Activated naive CD8-positive, alpha-beta T cell treated with anti-CD3 and anti-CD28 coated beads, Interleukin-2, amount 50 U/mL, for 24 hours (primary cell): ENCODE measurements at regions not wholly inside any gene's neighbourhood (a gene's known extent, or its start where the extent isn't known, plus 50 kb on each side); places are given as distances from the start of the nearest gene placed in this dataset.
A peak's percentile ranks its signal among the peaks of the same experiment; 100 is the strongest.
"Not testable (repeated sequence)": the region's sequence is repeated elsewhere in the genome, so short reads cannot be mapped to it uniquely, and the experiment has no call there.

Source experiments
- ATAC-seq: fragments of 150-1000 bp; cut with Tn5 transposase; one replicate; pipeline ENCODE4 v1.10.0; 2021
- DNase-seq: peaks from one replicate; pipeline ENCODE4 v3.0.0; 2021
- H3K27ac Mint-ChIP-seq: one replicate; pipeline ENCODE4 v1.8.0; 2021; ENCODE audit warnings: mild to moderate bottlenecking, mixed read lengths
- H3K27me3 Mint-ChIP-seq: one replicate; pipeline ENCODE4 v1.8.0; 2021; ENCODE audit warnings: mixed read lengths
- H3K36me3 Mint-ChIP-seq: one replicate; pipeline ENCODE4 v1.8.0; 2021; ENCODE audit warnings: low read depth, mixed read lengths
- H3K4me1 Mint-ChIP-seq: one replicate; pipeline ENCODE4 v1.8.0; 2021; ENCODE audit warnings: mixed read lengths
- H3K4me3 Mint-ChIP-seq: one replicate; pipeline ENCODE4 v1.8.0; 2021; ENCODE audit warnings: mild to moderate bottlenecking, moderate library complexity, mixed read lengths
- H3K9me3 Mint-ChIP-seq: one replicate; pipeline ENCODE4 v1.8.0; 2021; ENCODE audit warnings: mixed read lengths

GRCh38 chr16:34054137-34054536, 594.7 kb downstream of the TP53TG3F start:
- peaks cover 26% of the 10 kb centered on the region for H3K9me3 Mint-ChIP-seq
- ATAC-seq (no peak), DNase-seq (no peak)
- H3K27me3 Mint-ChIP-seq: no peaks in the 10 kb centered on the region
- peak overlapping the region; percentile 6 for H3K27ac Mint-ChIP-seq
- no peak overlapping the region for H3K4me3 Mint-ChIP-seq
- H3K36me3 Mint-ChIP-seq: peaks cover 7% of the 10 kb centered on the region
- no peaks in the 10 kb centered on the region for H3K4me1 Mint-ChIP-seq

GRCh38 chr16:34054969-34055368, 595.6 kb downstream of the TP53TG3F start:
- ATAC-seq: no peak
- no peaks in the 10 kb centered on the region for H3K27me3 Mint-ChIP-seq
- peaks cover 7% of the 10 kb centered on the region for H3K36me3 Mint-ChIP-seq
- DNase-seq: no peak
- H3K4me1 Mint-ChIP-seq: no peaks in the 10 kb centered on the region
- no peak overlapping the region for H3K27ac Mint-ChIP-seq
- H3K4me3 Mint-ChIP-seq: no peak overlapping the region
- H3K9me3 Mint-ChIP-seq: peaks cover 26% of the 10 kb centered on the region

GRCh38 chr16:34062620-34063253, 603.3 kb downstream of the TP53TG3F start:
- DNase-seq, H3K27me3 Mint-ChIP-seq, H3K4me3 Mint-ChIP-seq, H3K4me1 Mint-ChIP-seq, H3K27ac Mint-ChIP-seq: not testable (repeated sequence)
- Mint-ChIP-seq H3K9me3 (peaks cover 46% of the 10 kb centered on the region), H3K36me3 (peaks cover 32% of the 10 kb centered on the region)
- peak; percentile 43 for ATAC-seq

- not testable (repeated sequence) for H3K27ac Mint-ChIP-seq, H3K4me1 Mint-ChIP-seq, H3K4me3 Mint-ChIP-seq, H3K27me3 Mint-ChIP-seq, DNase-seq
- H3K9me3 Mint-ChIP-seq: peaks cover 50% of the 10 kb centered on the region
- peaks cover 33% of the 10 kb centered on the region for H3K36me3 Mint-ChIP-seq
- ATAC-seq: peak; percentile 57
These were observed 604.2 kb downstream of the TP53TG3F start for GRCh38 chr16:34063498-34064157.

GRCh38 chr16:34064602-34065001, 605.2 kb downstream of the TP53TG3F start:
- Mint-ChIP-seq H3K9me3 (peaks cover 54% of the 10 kb centered on the region), H3K36me3 (peaks cover 35% of the 10 kb centered on the region)
- H3K4me1 Mint-ChIP-seq, H3K4me3 Mint-ChIP-seq, H3K27me3 Mint-ChIP-seq, H3K27ac Mint-ChIP-seq, DNase-seq: not testable (repeated sequence)
- ATAC-seq: peak; percentile 24

GRCh38 chr16:34069731-34070130, 610.3 kb downstream of the TP53TG3F start:
- H3K27me3 Mint-ChIP-seq, H3K27ac Mint-ChIP-seq, H3K4me1 Mint-ChIP-seq, ATAC-seq, DNase-seq, H3K4me3 Mint-ChIP-seq: not testable (repeated sequence)
- Mint-ChIP-seq H3K36me3 (peaks cover 25% of the 10 kb centered on the region), H3K9me3 (peaks cover 30% of the 10 kb centered on the region)

GRCh38 chr16:34078691-34079090, 619.3 kb downstream of the TP53TG3F start:
- no peak for ATAC-seq
- no peak overlapping the region for H3K4me3 Mint-ChIP-seq

GRCh38 chr16:34085038-34085437, 625.6 kb downstream of the TP53TG3F start:
- not testable (repeated sequence) for ATAC-seq, H3K4me1 Mint-ChIP-seq, H3K27ac Mint-ChIP-seq, DNase-seq, H3K27me3 Mint-ChIP-seq, H3K4me3 Mint-ChIP-seq
- H3K9me3 Mint-ChIP-seq: peaks cover 71% of the 10 kb centered on the region
- H3K36me3 Mint-ChIP-seq: peaks cover 44% of the 10 kb centered on the region

More at GRCh38 chr16:34078691-34079090, 619.3 kb downstream of the TP53TG3F start:
- no peaks in the 10 kb centered on the region for H3K4me1 Mint-ChIP-seq
- H3K27me3 Mint-ChIP-seq: no peaks in the 10 kb centered on the region
- peaks cover 40% of the 10 kb centered on the region for H3K36me3 Mint-ChIP-seq
- no peak for DNase-seq
- H3K9me3 Mint-ChIP-seq: peaks cover 57% of the 10 kb centered on the region
- H3K27ac Mint-ChIP-seq: no peak overlapping the region

- Mint-ChIP-seq H3K36me3 (peaks cover 59% of the 10 kb centered on the region), H3K9me3 (peaks cover 78% of the 10 kb centered on the region)
- not testable (repeated sequence) for DNase-seq, H3K27ac Mint-ChIP-seq, H3K27me3 Mint-ChIP-seq, ATAC-seq, H3K4me1 Mint-ChIP-seq, H3K4me3 Mint-ChIP-seq
These were observed 635.6 kb downstream of the TP53TG3F start for GRCh38 chr16:34095006-34095405.

GRCh38 chr16:34096911-34097310, 637.5 kb downstream of the TP53TG3F start:
- not testable (repeated sequence) for H3K4me1 Mint-ChIP-seq, H3K27me3 Mint-ChIP-seq, H3K27ac Mint-ChIP-seq, ATAC-seq, H3K4me3 Mint-ChIP-seq, DNase-seq
- Mint-ChIP-seq H3K36me3 (peaks cover 50% of the 10 kb centered on the region), H3K9me3 (peaks cover 67% of the 10 kb centered on the region)

- peaks cover 63% of the 10 kb centered on the region for H3K9me3 Mint-ChIP-seq
- not testable (repeated sequence) for ATAC-seq, H3K27ac Mint-ChIP-seq, H3K4me3 Mint-ChIP-seq, H3K4me1 Mint-ChIP-seq, H3K27me3 Mint-ChIP-seq, DNase-seq
- peaks cover 46% of the 10 kb centered on the region for H3K36me3 Mint-ChIP-seq
These were observed 637.9 kb downstream of the TP53TG3F start for GRCh38 chr16:34097326-34097725.

GRCh38 chr16:34098033-34098432, 638.6 kb downstream of the TP53TG3F start:
- ATAC-seq, H3K27ac Mint-ChIP-seq, DNase-seq, H3K4me3 Mint-ChIP-seq, H3K4me1 Mint-ChIP-seq, H3K27me3 Mint-ChIP-seq: not testable (repeated sequence)
- Mint-ChIP-seq H3K36me3 (peaks cover 41% of the 10 kb centered on the region), H3K9me3 (peaks cover 61% of the 10 kb centered on the region)

- not testable (repeated sequence) for H3K27me3 Mint-ChIP-seq, H3K27ac Mint-ChIP-seq, H3K4me3 Mint-ChIP-seq, ATAC-seq, DNase-seq, H3K4me1 Mint-ChIP-seq
- Mint-ChIP-seq H3K9me3 (peaks cover 62% of the 10 kb centered on the region), H3K36me3 (peaks cover 36% of the 10 kb centered on the region)
These were observed 639.6 kb downstream of the TP53TG3F start for GRCh38 chr16:34099028-34099427.
